ENCODE measurements at regions not wholly inside any gene's neighbourhood (a gene's known extent, or its start where the extent isn't known, plus 50 kb on each side); places are given as distances from the start of the nearest gene placed in this dataset.

DNA sequence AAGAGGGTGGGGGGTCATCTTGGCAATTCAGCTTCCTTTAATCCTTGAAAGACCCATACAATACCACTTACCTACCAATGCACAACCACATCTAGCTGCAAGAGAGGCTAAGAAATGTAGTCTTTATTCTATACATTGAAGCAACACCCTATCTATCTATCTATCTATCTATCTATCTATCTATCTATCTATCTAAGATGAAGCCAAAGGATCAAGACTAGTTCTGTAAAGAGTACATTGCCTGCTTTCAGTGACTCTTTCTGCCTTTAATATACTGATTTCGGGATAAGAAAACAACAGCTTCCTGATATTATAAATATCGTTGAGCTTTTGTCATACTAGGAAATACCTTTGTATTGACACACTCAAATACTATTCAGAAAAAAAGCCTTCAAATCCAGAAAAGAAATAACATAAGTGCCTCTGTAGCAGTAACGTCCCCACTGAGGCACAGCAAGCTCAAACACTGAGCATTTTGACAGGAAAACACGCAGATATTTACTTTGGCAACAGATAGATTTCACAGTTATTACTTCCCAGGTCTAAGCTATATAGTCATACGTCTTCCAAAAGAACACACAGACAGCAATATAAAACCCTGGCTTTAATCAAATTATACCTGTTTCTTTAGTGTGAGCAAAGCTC lies 139.4 kb upstream of the SERTAD2 start (continued):
- TF ChIP-seq, protein P1, sequence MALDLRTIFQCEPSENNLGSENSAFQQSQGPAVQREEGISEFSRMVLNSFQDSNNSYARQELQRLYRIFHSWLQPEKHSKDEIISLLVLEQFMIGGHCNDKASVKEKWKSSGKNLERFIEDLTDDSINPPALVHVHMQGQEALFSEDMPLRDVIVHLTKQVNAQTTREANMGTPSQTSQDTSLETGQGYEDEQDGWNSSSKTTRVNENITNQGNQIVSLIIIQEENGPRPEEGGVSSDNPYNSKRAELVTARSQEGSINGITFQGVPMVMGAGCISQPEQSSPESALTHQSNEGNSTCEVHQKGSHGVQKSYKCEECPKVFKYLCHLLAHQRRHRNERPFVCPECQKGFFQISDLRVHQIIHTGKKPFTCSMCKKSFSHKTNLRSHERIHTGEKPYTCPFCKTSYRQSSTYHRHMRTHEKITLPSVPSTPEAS (tag by site-specific recombination; IDR thresholded peaks at IDR 0.05), result no peak
- TF ChIP-seq ZNF529 (tag by site-specific recombination; IDR thresholded peaks at IDR 0.05; ENCODE audit: insufficient replicate concordance), result no peak

DNA sequence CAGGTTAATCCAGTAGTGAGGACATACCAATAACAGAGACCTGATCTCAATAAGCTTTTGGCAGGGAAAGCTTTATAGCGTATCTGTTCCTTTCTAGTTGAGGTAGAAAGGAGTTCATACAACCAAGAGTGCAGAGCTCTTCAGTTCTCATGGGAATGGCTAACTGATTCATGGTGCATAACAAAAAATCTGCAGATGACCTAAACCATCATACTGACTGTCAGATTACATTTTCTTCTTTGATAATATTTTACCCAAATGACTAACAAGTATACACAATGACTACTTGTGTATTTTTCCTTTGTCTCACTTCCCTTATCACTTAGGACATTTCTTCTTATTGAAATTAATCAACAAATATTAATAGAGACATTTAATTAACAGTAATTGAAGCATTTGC lies 140.0 kb upstream of the SERTAD2 start:
- peaks cover 21% of the 10 kb centered on the region for H3K4me1 ChIP-seq (ENCODE audit: control insufficient read depth, insufficient read depth, low read length)
- POLR2A ChIA-PET, result interaction anchor here (0.9 to 3.7 kb wide), 2 partner anchors 43 to 140 kb away, joined by 3 to 18 read pairs; partner anchors contain the start of gene SERTAD2
- H3K4me3 ChIP-seq (ENCODE audit: low read depth, low read length), result no peak overlapping the region
- H3K9me3 ChIP-seq (ENCODE audit: control insufficient read depth, insufficient read depth, low read depth, low read length), result no peaks in the 10 kb centered on the region
- H3K27ac ChIP-seq (ENCODE audit: extremely low read depth, low read depth, low read length), result no peak overlapping the region
- H3K36me3 ChIP-seq (ENCODE audit: control insufficient read depth in 2 of 2, insufficient read depth in 1 of 2, low read length in 2 of 2), result no peaks in the 10 kb centered on the region
- TF ChIP-seq ZNF423 (tag by site-specific recombination; IDR thresholded peaks at IDR 0.05) (no peak), ZIC2 (tag by site-specific recombination; IDR thresholded peaks at IDR 0.05) (no peak), ZNF112 (tag by site-specific recombination; IDR thresholded peaks at IDR 0.05) (no peak), REPIN1 (tag by site-specific recombination; IDR thresholded peaks at IDR 0.05; ENCODE audit: low read depth) (no peak), ZNF777 (tag by site-specific recombination; IDR thresholded peaks at IDR 0.05; ENCODE audit: borderline replicate concordance) (no peak), ZNF626 (tag by site-specific recombination; IDR thresholded peaks at IDR 0.05) (no peak), ZNF658 (tag by site-specific recombination; IDR thresholded peaks at IDR 0.05) (no peak), ZNF138 (tag by site-specific recombination; IDR thresholded peaks at IDR 0.05; ENCODE audit: borderline replicate concordance) (no peak), ZNF433 (tag by site-specific recombination; IDR thresholded peaks at IDR 0.05; ENCODE audit: low read depth) (no peak), ZNF169 (tag by site-specific recombination; IDR thresholded peaks at IDR 0.05) (no peak), HOXA7 (CRISPR knock-in tag; IDR thresholded peaks at IDR 0.05; ENCODE audit: borderline replicate concordance) (no peak)
- TF ChIP-seq, protein P2, sequence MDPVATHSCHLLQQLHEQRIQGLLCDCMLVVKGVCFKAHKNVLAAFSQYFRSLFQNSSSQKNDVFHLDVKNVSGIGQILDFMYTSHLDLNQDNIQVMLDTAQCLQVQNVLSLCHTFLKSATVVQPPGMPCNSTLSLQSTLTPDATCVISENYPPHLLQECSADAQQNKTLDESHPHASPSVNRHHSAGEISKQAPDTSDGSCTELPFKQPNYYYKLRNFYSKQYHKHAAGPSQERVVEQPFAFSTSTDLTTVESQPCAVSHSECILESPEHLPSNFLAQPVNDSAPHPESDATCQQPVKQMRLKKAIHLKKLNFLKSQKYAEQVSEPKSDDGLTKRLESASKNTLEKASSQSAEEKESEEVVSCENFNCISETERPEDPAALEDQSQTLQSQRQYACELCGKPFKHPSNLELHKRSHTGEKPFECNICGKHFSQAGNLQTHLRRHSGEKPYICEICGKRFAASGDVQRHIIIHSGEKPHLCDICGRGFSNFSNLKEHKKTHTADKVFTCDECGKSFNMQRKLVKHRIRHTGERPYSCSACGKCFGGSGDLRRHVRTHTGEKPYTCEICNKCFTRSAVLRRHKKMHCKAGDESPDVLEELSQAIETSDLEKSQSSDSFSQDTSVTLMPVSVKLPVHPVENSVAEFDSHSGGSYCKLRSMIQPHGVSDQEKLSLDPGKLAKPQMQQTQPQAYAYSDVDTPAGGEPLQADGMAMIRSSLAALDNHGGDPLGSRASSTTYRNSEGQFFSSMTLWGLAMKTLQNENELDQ (tag by site-specific recombination; IDR thresholded peaks at IDR 0.05; ENCODE audit: low read depth), result no peak
- CTCF ChIA-PET, result interaction anchor here (0.6 to 2.2 kb wide), 6 partner anchors 11 to 336 kb away, joined by 3 to 13 read pairs (median 3); no protein-coding TSS in a partner anchor

DNA sequence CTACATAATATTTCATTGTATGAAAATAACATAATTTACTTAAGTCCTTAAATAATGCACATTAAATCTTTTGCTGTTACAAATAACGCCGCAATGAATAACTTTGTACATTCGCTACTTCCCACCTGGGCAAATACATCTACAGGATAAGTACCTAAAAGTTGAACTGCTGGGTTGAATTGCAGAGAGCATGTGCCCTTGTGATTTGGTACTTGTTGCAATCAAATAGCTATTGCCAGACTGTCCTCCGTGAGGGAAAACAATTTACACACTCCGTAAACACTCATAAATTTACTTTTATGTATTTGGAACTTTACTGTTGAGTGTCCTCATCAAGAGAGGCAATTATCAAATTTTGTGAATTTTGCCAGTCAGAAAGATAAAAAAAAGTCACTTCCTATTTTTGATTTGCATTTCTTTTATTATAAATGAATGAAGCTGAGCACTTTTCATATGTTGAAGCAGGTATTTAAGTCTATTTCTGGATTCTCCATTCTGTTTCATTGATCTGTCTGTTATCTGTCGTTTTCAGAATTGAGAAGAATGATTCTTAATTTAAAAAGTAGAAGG lies 140.8 kb upstream of the SERTAD2 start:
- Histone ChIP-seq H3K27ac (ENCODE audit: extremely low read depth, low read depth, low read length) (no peak overlapping the region), H3K9me3 (ENCODE audit: control insufficient read depth, insufficient read depth, low read depth, low read length) (no peaks in the 10 kb centered on the region), H3K4me3 (ENCODE audit: low read depth, low read length) (no peak overlapping the region), H3K36me3 (ENCODE audit: control insufficient read depth in 2 of 2, insufficient read depth in 1 of 2, low read length in 2 of 2) (no peaks in the 10 kb centered on the region), H3K4me1 (ENCODE audit: control insufficient read depth, insufficient read depth, low read length) (peaks cover 24% of the 10 kb centered on the region)
- CTCF ChIA-PET, result interaction anchor here (0.6 to 2.2 kb wide), 4 partner anchors 8 to 337 kb away, joined by 3 to 13 read pairs (median 3); no protein-coding TSS in a partner anchor
- POLR2A ChIA-PET, result interaction anchor here (0.6 kb wide), 1 partner anchor 8 kb away, joined by 4 read pairs; no protein-coding TSS in a partner anchor
- TF ChIP-seq, protein P3, sequence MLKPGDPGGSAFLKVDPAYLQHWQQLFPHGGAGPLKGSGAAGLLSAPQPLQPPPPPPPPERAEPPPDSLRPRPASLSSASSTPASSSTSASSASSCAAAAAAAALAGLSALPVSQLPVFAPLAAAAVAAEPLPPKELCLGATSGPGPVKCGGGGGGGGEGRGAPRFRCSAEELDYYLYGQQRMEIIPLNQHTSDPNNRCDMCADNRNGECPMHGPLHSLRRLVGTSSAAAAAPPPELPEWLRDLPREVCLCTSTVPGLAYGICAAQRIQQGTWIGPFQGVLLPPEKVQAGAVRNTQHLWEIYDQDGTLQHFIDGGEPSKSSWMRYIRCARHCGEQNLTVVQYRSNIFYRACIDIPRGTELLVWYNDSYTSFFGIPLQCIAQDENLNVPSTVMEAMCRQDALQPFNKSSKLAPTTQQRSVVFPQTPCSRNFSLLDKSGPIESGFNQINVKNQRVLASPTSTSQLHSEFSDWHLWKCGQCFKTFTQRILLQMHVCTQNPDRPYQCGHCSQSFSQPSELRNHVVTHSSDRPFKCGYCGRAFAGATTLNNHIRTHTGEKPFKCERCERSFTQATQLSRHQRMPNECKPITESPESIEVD (tag by site-specific recombination; IDR thresholded peaks at IDR 0.05), result peak; percentile 72
- TF ChIP-seq ZNF747 (tag by site-specific recombination; IDR thresholded peaks at IDR 0.05) (no peak), SCRT2 (tag by site-specific recombination; IDR thresholded peaks at IDR 0.05) (peak; percentile 81)
- TF ChIP-seq, protein P4, sequence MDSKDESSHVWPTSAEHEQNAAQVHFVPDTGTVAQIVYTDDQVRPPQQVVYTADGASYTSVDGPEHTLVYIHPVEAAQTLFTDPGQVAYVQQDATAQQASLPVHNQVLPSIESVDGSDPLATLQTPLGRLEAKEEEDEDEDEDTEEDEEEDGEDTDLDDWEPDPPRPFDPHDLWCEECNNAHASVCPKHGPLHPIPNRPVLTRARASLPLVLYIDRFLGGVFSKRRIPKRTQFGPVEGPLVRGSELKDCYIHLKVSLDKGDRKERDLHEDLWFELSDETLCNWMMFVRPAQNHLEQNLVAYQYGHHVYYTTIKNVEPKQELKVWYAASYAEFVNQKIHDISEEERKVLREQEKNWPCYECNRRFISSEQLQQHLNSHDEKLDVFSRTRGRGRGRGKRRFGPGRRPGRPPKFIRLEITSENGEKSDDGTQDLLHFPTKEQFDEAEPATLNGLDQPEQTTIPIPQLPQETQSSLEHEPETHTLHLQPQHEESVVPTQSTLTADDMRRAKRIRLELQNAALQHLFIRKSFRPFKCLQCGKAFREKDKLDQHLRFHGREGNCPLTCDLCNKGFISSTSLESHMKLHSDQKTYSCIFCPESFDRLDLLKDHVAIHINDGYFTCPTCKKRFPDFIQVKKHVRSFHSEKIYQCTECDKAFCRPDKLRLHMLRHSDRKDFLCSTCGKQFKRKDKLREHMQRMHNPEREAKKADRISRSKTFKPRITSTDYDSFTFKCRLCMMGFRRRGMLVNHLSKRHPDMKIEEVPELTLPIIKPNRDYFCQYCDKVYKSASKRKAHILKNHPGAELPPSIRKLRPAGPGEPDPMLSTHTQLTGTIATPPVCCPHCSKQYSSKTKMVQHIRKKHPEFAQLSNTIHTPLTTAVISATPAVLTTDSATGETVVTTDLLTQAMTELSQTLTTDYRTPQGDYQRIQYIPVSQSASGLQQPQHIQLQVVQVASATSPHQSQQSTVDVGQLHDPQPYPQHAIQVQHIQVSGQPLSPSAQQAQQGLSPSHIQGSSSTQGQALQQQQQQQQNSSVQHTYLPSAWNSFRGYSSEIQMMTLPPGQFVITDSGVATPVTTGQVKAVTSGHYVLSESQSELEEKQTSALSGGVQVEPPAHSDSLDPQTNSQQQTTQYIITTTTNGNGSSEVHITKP (tag by site-specific recombination; IDR thresholded peaks at IDR 0.05), result 0 out of 2 replicates have a peak, but pooled peaks have one; percentile 8
- TF ChIP-seq, protein P5, sequence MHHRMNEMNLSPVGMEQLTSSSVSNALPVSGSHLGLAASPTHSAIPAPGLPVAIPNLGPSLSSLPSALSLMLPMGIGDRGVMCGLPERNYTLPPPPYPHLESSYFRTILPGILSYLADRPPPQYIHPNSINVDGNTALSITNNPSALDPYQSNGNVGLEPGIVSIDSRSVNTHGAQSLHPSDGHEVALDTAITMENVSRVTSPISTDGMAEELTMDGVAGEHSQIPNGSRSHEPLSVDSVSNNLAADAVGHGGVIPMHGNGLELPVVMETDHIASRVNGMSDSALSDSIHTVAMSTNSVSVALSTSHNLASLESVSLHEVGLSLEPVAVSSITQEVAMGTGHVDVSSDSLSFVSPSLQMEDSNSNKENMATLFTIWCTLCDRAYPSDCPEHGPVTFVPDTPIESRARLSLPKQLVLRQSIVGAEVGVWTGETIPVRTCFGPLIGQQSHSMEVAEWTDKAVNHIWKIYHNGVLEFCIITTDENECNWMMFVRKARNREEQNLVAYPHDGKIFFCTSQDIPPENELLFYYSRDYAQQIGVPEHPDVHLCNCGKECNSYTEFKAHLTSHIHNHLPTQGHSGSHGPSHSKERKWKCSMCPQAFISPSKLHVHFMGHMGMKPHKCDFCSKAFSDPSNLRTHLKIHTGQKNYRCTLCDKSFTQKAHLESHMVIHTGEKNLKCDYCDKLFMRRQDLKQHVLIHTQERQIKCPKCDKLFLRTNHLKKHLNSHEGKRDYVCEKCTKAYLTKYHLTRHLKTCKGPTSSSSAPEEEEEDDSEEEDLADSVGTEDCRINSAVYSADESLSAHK (tag by site-specific recombination; IDR thresholded peaks at IDR 0.05), result no peak

Data from HEK293 (cell line).